ENCODE measurements at regions not wholly inside any gene's neighbourhood (a gene's known extent, or its start where the extent isn't known, plus 50 kb on each side); places are given as distances from the start of the nearest gene placed in this dataset.

DNA sequence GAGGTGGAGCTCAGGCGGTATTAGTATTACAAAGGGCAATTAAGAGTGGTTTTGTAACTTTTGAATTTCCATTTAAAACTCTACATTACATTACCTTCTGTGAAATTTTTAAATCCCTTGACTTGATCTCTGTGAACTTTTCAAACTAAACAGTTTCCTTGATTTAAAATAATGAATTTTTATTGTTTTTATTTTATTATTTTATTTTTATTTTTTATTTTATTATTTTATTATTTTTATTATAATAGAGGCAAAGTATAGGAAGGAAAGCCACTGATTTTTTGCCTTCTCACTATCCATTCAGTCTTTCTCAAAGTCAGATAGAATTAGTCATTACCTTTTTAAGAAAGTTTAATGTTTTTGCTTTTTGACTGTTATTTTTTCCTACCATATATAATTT is 1248.1 kb upstream of the SLC10A2 start:
- TF ChIP-seq, protein P1, sequence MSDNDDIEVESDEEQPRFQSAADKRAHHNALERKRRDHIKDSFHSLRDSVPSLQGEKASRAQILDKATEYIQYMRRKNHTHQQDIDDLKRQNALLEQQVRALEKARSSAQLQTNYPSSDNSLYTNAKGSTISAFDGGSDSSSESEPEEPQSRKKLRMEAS (IDR thresholded peaks at IDR 0.05), result no peak
- TF ChIP-seq, protein P2, sequence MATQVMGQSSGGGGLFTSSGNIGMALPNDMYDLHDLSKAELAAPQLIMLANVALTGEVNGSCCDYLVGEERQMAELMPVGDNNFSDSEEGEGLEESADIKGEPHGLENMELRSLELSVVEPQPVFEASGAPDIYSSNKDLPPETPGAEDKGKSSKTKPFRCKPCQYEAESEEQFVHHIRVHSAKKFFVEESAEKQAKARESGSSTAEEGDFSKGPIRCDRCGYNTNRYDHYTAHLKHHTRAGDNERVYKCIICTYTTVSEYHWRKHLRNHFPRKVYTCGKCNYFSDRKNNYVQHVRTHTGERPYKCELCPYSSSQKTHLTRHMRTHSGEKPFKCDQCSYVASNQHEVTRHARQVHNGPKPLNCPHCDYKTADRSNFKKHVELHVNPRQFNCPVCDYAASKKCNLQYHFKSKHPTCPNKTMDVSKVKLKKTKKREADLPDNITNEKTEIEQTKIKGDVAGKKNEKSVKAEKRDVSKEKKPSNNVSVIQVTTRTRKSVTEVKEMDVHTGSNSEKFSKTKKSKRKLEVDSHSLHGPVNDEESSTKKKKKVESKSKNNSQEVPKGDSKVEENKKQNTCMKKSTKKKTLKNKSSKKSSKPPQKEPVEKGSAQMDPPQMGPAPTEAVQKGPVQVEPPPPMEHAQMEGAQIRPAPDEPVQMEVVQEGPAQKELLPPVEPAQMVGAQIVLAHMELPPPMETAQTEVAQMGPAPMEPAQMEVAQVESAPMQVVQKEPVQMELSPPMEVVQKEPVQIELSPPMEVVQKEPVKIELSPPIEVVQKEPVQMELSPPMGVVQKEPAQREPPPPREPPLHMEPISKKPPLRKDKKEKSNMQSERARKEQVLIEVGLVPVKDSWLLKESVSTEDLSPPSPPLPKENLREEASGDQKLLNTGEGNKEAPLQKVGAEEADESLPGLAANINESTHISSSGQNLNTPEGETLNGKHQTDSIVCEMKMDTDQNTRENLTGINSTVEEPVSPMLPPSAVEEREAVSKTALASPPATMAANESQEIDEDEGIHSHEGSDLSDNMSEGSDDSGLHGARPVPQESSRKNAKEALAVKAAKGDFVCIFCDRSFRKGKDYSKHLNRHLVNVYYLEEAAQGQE (IDR thresholded peaks at IDR 0.05; ENCODE audit: low read depth), result no peak
- TF ChIP-seq TAF1 (IDR thresholded peaks at IDR 0.05; ENCODE audit: low read depth), result no peak
- no peak for TF ChIP-seq CREB1 (IDR thresholded peaks at IDR 0.05; ENCODE audit: low read depth)
- no peak for TF ChIP-seq EP300 (IDR thresholded peaks at IDR 0.05; ENCODE audit: borderline replicate concordance)
